ENCODE measurements at regions not wholly inside any gene's neighbourhood (a gene's known extent, or its start where the extent isn't known, plus 50 kb on each side); places are given as distances from the start of the nearest gene placed in this dataset.

- no peak overlapping the region for H3K4ac ChIP-seq (ENCODE audit: low read depth, low read length)
- H3K14ac ChIP-seq (ENCODE audit: low read length), result no peak overlapping the region
- no peak for DNase-seq
Observed at GRCh38 chr21:19810779-19811178, 1187.4 kb upstream of the NCAM2 start.

GRCh38 chr21:19830446-19830845 lies 1167.8 kb upstream of the NCAM2 start:
- no peak overlapping the region for H3K4me3 ChIP-seq (ENCODE audit: low read depth, low read length)
- H3K4ac ChIP-seq (ENCODE audit: low read depth, low read length), result no peak overlapping the region
- no peaks in the 10 kb centered on the region for H3K79me2 ChIP-seq (ENCODE audit: control insufficient read depth, insufficient read depth, low read length, poor library complexity)
- H4K8ac ChIP-seq (ENCODE audit: low read depth, low read length), result no peak overlapping the region
- no peaks in the 10 kb centered on the region for H3K79me1 ChIP-seq (ENCODE audit: low read length)
- no peak overlapping the region for H2BK120ac ChIP-seq (ENCODE audit: insufficient read depth, low read length, poor library complexity)
- no peak overlapping the region for H4K12ac ChIP-seq (ENCODE audit: low read depth, low read length)
- no peak overlapping the region for H2AFZ ChIP-seq (ENCODE audit: insufficient read depth, low read length, poor library complexity)
- no peak overlapping the region for H3K27ac ChIP-seq (ENCODE audit: low read depth, low read length)
- no peak overlapping the region for H3K4me2 ChIP-seq (ENCODE audit: low read length)
- no peaks in the 10 kb centered on the region for H3K27me3 ChIP-seq (ENCODE audit: insufficient read depth, low read length)
- H3K18ac ChIP-seq (ENCODE audit: low read length), result no peak overlapping the region
- H3K23ac ChIP-seq (ENCODE audit: low read length), result no peak overlapping the region
- DNase-seq, result no peak
- H2AK5ac ChIP-seq (ENCODE audit: low read length), result no peak overlapping the region
- WGBS (ENCODE audit: extremely low coverage, insufficient coverage, insufficient read length), result no CpG with 5 or more reads among the region's 2 CpGs
- no peak overlapping the region for H3K14ac ChIP-seq (ENCODE audit: low read length)
- H3K9me3 ChIP-seq (ENCODE audit: insufficient read depth, low read depth, low read length), result no peaks in the 10 kb centered on the region
- no peak overlapping the region for H2BK5ac ChIP-seq (ENCODE audit: low read depth, low read length, poor library complexity)
- H4K91ac ChIP-seq (ENCODE audit: low read depth, low read length), result no peak overlapping the region
- no peaks in the 10 kb centered on the region for H3K4me1 ChIP-seq (ENCODE audit: control insufficient read depth in 1 of 2, insufficient read depth in 2 of 2, low read length in 2 of 2)
- H3K9ac ChIP-seq (ENCODE audit: low read length), result no peak overlapping the region
- no peak overlapping the region for H2BK12ac ChIP-seq (ENCODE audit: low read length)
- H3K36me3 ChIP-seq (ENCODE audit: control insufficient read depth in 1 of 2, insufficient read depth in 2 of 2, low read length in 2 of 2), result no peaks in the 10 kb centered on the region

More at GRCh38 chr21:19810779-19811178, 1187.4 kb upstream of the NCAM2 start:
- H4K12ac ChIP-seq (ENCODE audit: low read depth, low read length), result no peak overlapping the region
- no peaks in the 10 kb centered on the region for H3K36me3 ChIP-seq (ENCODE audit: control insufficient read depth in 1 of 2, insufficient read depth in 2 of 2, low read length in 2 of 2)
- H3K9ac ChIP-seq (ENCODE audit: low read length), result no peak overlapping the region
- no peaks in the 10 kb centered on the region for H3K9me3 ChIP-seq (ENCODE audit: insufficient read depth, low read depth, low read length)
- H3K27ac ChIP-seq (ENCODE audit: low read depth, low read length), result no peak overlapping the region
- H3K79me2 ChIP-seq (ENCODE audit: control insufficient read depth, insufficient read depth, low read length, poor library complexity), result no peaks in the 10 kb centered on the region
- H3K27me3 ChIP-seq (ENCODE audit: insufficient read depth, low read length), result no peaks in the 10 kb centered on the region
- no peak overlapping the region for H2BK5ac ChIP-seq (ENCODE audit: low read depth, low read length, poor library complexity)
- H3K4me1 ChIP-seq (ENCODE audit: control insufficient read depth in 1 of 2, insufficient read depth in 2 of 2, low read length in 2 of 2), result no peaks in the 10 kb centered on the region
- H3K4me2 ChIP-seq (ENCODE audit: low read length), result no peak overlapping the region
- H2AK5ac ChIP-seq (ENCODE audit: low read length), result no peak overlapping the region
- no peak overlapping the region for H3K4me3 ChIP-seq (ENCODE audit: low read depth, low read length)
- no CpG with 5 or more reads among the region's 5 CpGs for WGBS (ENCODE audit: extremely low coverage, insufficient coverage, insufficient read length)
- H2BK12ac ChIP-seq (ENCODE audit: low read length), result no peak overlapping the region
- no peak overlapping the region for H2BK120ac ChIP-seq (ENCODE audit: insufficient read depth, low read length, poor library complexity)
- H4K8ac ChIP-seq (ENCODE audit: low read depth, low read length), result no peak overlapping the region
- no peak overlapping the region for H2AFZ ChIP-seq (ENCODE audit: insufficient read depth, low read length, poor library complexity)
- no peak overlapping the region for H3K18ac ChIP-seq (ENCODE audit: low read length)
- H3K23ac ChIP-seq (ENCODE audit: low read length), result no peak overlapping the region
- H4K91ac ChIP-seq (ENCODE audit: low read depth, low read length), result no peak overlapping the region
- no peaks in the 10 kb centered on the region for H3K79me1 ChIP-seq (ENCODE audit: low read length)

- no CpG with 5 or more reads among the region's 2 CpGs for WGBS (ENCODE audit: extremely low coverage, insufficient coverage, insufficient read length)
- Histone ChIP-seq H4K91ac (ENCODE audit: low read depth, low read length) (no peak overlapping the region), H3K27ac (ENCODE audit: low read depth, low read length) (no peak overlapping the region), H3K4me3 (ENCODE audit: low read depth, low read length) (no peak overlapping the region), H3K18ac (ENCODE audit: low read length) (no peak overlapping the region), H3K14ac (ENCODE audit: low read length) (no peak overlapping the region), H4K12ac (ENCODE audit: low read depth, low read length) (no peak overlapping the region), H2BK120ac (ENCODE audit: insufficient read depth, low read length, poor library complexity) (no peak overlapping the region), H2BK5ac (ENCODE audit: low read depth, low read length, poor library complexity) (no peak overlapping the region), H3K79me2 (ENCODE audit: control insufficient read depth, insufficient read depth, low read length, poor library complexity) (no peaks in the 10 kb centered on the region), H3K4me2 (ENCODE audit: low read length) (no peak overlapping the region), H2AK5ac (ENCODE audit: low read length) (no peak overlapping the region), H2BK12ac (ENCODE audit: low read length) (no peak overlapping the region), H3K27me3 (ENCODE audit: insufficient read depth, low read length) (no peaks in the 10 kb centered on the region), H2AFZ (ENCODE audit: insufficient read depth, low read length, poor library complexity) (no peak overlapping the region), H3K9me3 (ENCODE audit: insufficient read depth, low read depth, low read length) (no peaks in the 10 kb centered on the region), H3K4ac (ENCODE audit: low read depth, low read length) (no peak overlapping the region), H3K9ac (ENCODE audit: low read length) (no peak overlapping the region), H4K8ac (ENCODE audit: low read depth, low read length) (no peak overlapping the region), H3K36me3 (ENCODE audit: control insufficient read depth in 1 of 2, insufficient read depth in 2 of 2, low read length in 2 of 2) (no peaks in the 10 kb centered on the region), H3K23ac (ENCODE audit: low read length) (no peak overlapping the region), H3K4me1 (ENCODE audit: control insufficient read depth in 1 of 2, insufficient read depth in 2 of 2, low read length in 2 of 2) (no peaks in the 10 kb centered on the region), H3K79me1 (ENCODE audit: low read length) (no peaks in the 10 kb centered on the region)
- DNase-seq, result no peak
Observed at GRCh38 chr21:19832551-19832950, 1165.7 kb upstream of the NCAM2 start.

GRCh38 chr21:19833082-19833481 lies 1165.1 kb upstream of the NCAM2 start:
- no peak overlapping the region for H3K4me2 ChIP-seq (ENCODE audit: low read length)
- H3K4ac ChIP-seq (ENCODE audit: low read depth, low read length), result no peak overlapping the region
- no peak overlapping the region for H2BK12ac ChIP-seq (ENCODE audit: low read length)
- no peak overlapping the region for H3K27ac ChIP-seq (ENCODE audit: low read depth, low read length)
- no peak overlapping the region for H2AFZ ChIP-seq (ENCODE audit: insufficient read depth, low read length, poor library complexity)
- H3K4me3 ChIP-seq (ENCODE audit: low read depth, low read length), result no peak overlapping the region
- H3K36me3 ChIP-seq (ENCODE audit: control insufficient read depth in 1 of 2, insufficient read depth in 2 of 2, low read length in 2 of 2), result no peaks in the 10 kb centered on the region
- no peaks in the 10 kb centered on the region for H3K27me3 ChIP-seq (ENCODE audit: insufficient read depth, low read length)
- no peak overlapping the region for H2AK5ac ChIP-seq (ENCODE audit: low read length)
- H4K12ac ChIP-seq (ENCODE audit: low read depth, low read length), result no peak overlapping the region
- DNase-seq, result no peak
- no peak overlapping the region for H3K9ac ChIP-seq (ENCODE audit: low read length)
- H2BK5ac ChIP-seq (ENCODE audit: low read depth, low read length, poor library complexity), result no peak overlapping the region
- no peak overlapping the region for H3K18ac ChIP-seq (ENCODE audit: low read length)
- H3K14ac ChIP-seq (ENCODE audit: low read length), result no peak overlapping the region
- H4K8ac ChIP-seq (ENCODE audit: low read depth, low read length), result no peak overlapping the region
- H3K9me3 ChIP-seq (ENCODE audit: insufficient read depth, low read depth, low read length), result no peaks in the 10 kb centered on the region
- no peak overlapping the region for H4K91ac ChIP-seq (ENCODE audit: low read depth, low read length)
- H3K79me2 ChIP-seq (ENCODE audit: control insufficient read depth, insufficient read depth, low read length, poor library complexity), result no peaks in the 10 kb centered on the region
- no peak overlapping the region for H2BK120ac ChIP-seq (ENCODE audit: insufficient read depth, low read length, poor library complexity)
- H3K23ac ChIP-seq (ENCODE audit: low read length), result no peak overlapping the region
- WGBS (ENCODE audit: extremely low coverage, insufficient coverage, insufficient read length), result no CpG with 5 or more reads among the region's 1 CpG
- no peaks in the 10 kb centered on the region for H3K79me1 ChIP-seq (ENCODE audit: low read length)
- no peaks in the 10 kb centered on the region for H3K4me1 ChIP-seq (ENCODE audit: control insufficient read depth in 1 of 2, insufficient read depth in 2 of 2, low read length in 2 of 2)
